Natural killer cell (primary cell): ENCODE measurements at regions not wholly inside any gene's neighbourhood (a gene's known extent, or its start where the extent isn't known, plus 50 kb on each side); places are given as distances from the start of the nearest gene placed in this dataset.

Experiments
- ATAC-seq, 3 donors: fragments of 150-1000 bp in 2 of 3; fragments of 200-7000 bp in 1 of 3; cut with Tn5 transposase; 1 replicate in 1 of 3; 2 replicates in 2 of 3; pipeline ENCODE4 v1.10.0; 2021; ENCODE audit warnings: mild to moderate bottlenecking in 2 of 3, moderate library complexity in 2 of 3
- DNase-seq, 2 donors: peaks; one replicate each; pipeline versions ENCODE4 v3.0.0 to v3.0.0-alpha.2; 2013 to 2021; ENCODE audit warnings: mixed read lengths in 1 of 2
- H3K27ac ChIP-seq: one replicate; pipeline ENCODE4 v1.5.1; 2013; ENCODE audit warnings: mild to moderate bottlenecking, low read length
- H3K27me3 ChIP-seq: one replicate; pipeline ENCODE4 v1.6.1; 2013; ENCODE audit warnings: low read length; ENCODE audit not compliant: control insufficient read depth, insufficient read depth
- H3K36me3 ChIP-seq: one replicate; pipeline ENCODE4 v1.6.1; 2013; ENCODE audit warnings: low read length; ENCODE audit not compliant: control insufficient read depth, insufficient read depth
- H3K4me1 ChIP-seq: one replicate; pipeline ENCODE4 v1.6.1; 2013; ENCODE audit warnings: low read length; ENCODE audit not compliant: control insufficient read depth, insufficient read depth
- H3K4me3 ChIP-seq: one replicate; pipeline ENCODE4 v1.5.1; 2013; ENCODE audit warnings: low read length
- H3K9me3 ChIP-seq: one replicate; pipeline ENCODE4 v1.6.1; 2013; ENCODE audit warnings: low read length; ENCODE audit not compliant: control insufficient read depth, insufficient read depth
- H3K27ac Mint-ChIP-seq, 2 donors: one replicate each; pipeline ENCODE4 v1.8.0; 2022; ENCODE audit warnings: mild to moderate bottlenecking in 2 of 2, mixed read lengths in 2 of 2, moderate library complexity in 1 of 2
- H3K27me3 Mint-ChIP-seq, 2 donors: one replicate each; pipeline ENCODE4 v1.8.0; 2022; ENCODE audit warnings: low read depth in 2 of 2, mixed read lengths in 2 of 2
- H3K36me3 Mint-ChIP-seq: one replicate; pipeline ENCODE4 v1.8.0; 2022; ENCODE audit warnings: mixed read lengths
- H3K4me1 Mint-ChIP-seq, 2 donors: one replicate each; pipeline ENCODE4 v1.8.0; 2022; ENCODE audit warnings: mixed read lengths in 2 of 2
- H3K4me3 Mint-ChIP-seq: one replicate; pipeline ENCODE4 v1.8.0; 2022; ENCODE audit warnings: mild to moderate bottlenecking, moderate library complexity, mixed read lengths
- H3K9me3 Mint-ChIP-seq, 2 donors: one replicate each; pipeline ENCODE4 v1.8.0; 2022; ENCODE audit warnings: mixed read lengths in 2 of 2
- WGBS: methylation state at CpG from one replicate; pipeline ENCODE4 v1.1.7; 2013; ENCODE audit warnings: missing lambda C conversion rate; ENCODE audit not compliant: insufficient coverage; 5-methylcytosine and 5-hydroxymethylcytosine counted together
- intact Hi-C: fragments of 100-400 bp; cut with micrococcal nuclease; formaldehyde crosslinking; loops from one replicate; pipeline ENCODE4 v1.14.2; 2022
- TF ChIP-seq, protein P1 (sequence below): fragments of 200-600 bp; IDR thresholded peaks from one replicate; pipeline ENCODE4 v1.8.0; 2022; ENCODE audit warnings: antibody characterized with exemption

DNA sequence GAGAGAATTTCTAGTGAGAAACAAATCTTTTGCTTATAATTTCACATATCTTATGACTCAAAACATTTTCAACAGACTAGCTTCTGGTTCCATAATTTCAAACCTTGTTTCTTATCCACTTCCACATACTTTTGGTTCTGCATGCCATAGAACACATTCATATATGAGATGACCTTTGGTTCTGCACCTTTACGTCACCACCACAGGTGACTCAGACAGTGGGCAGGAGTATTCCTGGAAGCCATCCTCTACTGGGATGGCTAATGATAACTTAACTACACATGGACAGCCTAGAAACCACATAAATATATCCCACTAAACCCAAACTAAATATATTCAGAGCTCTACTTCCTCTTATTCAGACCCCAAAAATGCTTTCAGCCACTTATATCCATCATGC is 133.3 kb downstream of the DCK start:
- Histone ChIP-seq H3K36me3 (no peaks in the 10 kb centered on the region), H3K4me3 (no peak overlapping the region), H3K9me3 (no peaks in the 10 kb centered on the region), H3K27ac (no peak overlapping the region), H3K27me3 (no peaks in the 10 kb centered on the region), H3K4me1 (peaks cover 10% of the 10 kb centered on the region)
- 68% methylated on average over 1 of the region's 1 CpG for WGBS
- H3K36me3 Mint-ChIP-seq, result no peaks in the 10 kb centered on the region
- TF ChIP-seq, protein P1, sequence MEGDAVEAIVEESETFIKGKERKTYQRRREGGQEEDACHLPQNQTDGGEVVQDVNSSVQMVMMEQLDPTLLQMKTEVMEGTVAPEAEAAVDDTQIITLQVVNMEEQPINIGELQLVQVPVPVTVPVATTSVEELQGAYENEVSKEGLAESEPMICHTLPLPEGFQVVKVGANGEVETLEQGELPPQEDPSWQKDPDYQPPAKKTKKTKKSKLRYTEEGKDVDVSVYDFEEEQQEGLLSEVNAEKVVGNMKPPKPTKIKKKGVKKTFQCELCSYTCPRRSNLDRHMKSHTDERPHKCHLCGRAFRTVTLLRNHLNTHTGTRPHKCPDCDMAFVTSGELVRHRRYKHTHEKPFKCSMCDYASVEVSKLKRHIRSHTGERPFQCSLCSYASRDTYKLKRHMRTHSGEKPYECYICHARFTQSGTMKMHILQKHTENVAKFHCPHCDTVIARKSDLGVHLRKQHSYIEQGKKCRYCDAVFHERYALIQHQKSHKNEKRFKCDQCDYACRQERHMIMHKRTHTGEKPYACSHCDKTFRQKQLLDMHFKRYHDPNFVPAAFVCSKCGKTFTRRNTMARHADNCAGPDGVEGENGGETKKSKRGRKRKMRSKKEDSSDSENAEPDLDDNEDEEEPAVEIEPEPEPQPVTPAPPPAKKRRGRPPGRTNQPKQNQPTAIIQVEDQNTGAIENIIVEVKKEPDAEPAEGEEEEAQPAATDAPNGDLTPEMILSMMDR, result no peak
- no peak for DNase-seq
- no peak overlapping the region for H3K4me3 Mint-ChIP-seq
- intact Hi-C loops, result no loop called here
- no peaks in the 10 kb centered on the region for H3K9me3 Mint-ChIP-seq
- H3K27ac Mint-ChIP-seq, result peak overlapping the region in 1 of 2 donors; percentile 32
- no peak for ATAC-seq
- H3K4me1 Mint-ChIP-seq, result peaks cover 17 to 35% of the 10 kb centered on the region in 2 donors
- H3K27me3 Mint-ChIP-seq, result no peaks in the 10 kb centered on the region

GRCh38 chr4:71130827-71131603 is 137.6 kb downstream of the DCK start:
- H3K9me3 Mint-ChIP-seq, result no peaks in the 10 kb centered on the region
- H3K4me1 Mint-ChIP-seq, result no peaks in the 10 kb centered on the region
- H3K4me1 ChIP-seq, result no peaks in the 10 kb centered on the region
- H3K27me3 ChIP-seq, result no peaks in the 10 kb centered on the region
- no peaks in the 10 kb centered on the region for H3K36me3 ChIP-seq
- no peaks in the 10 kb centered on the region for H3K36me3 Mint-ChIP-seq
- ATAC-seq (no peak), DNase-seq (no peak)
- H3K4me3 Mint-ChIP-seq, result no peak overlapping the region
- H3K27ac Mint-ChIP-seq, result no peak overlapping the region
- no peaks in the 10 kb centered on the region for H3K27me3 Mint-ChIP-seq
- H3K9me3 ChIP-seq, result no peaks in the 10 kb centered on the region
- 88% methylated on average over 8 of the region's 9 CpGs for WGBS
- no peak overlapping the region for H3K27ac ChIP-seq
- TF ChIP-seq, protein P1, result no peak
- H3K4me3 ChIP-seq, result no peak overlapping the region
- intact Hi-C loops, result no loop called here

GRCh38 chr4:71132486-71132885 is 139.0 kb downstream of the DCK start:
- intact Hi-C loops, result no loop called here
- H3K27ac ChIP-seq, result no peak overlapping the region
- H3K36me3 ChIP-seq, result no peaks in the 10 kb centered on the region
- Mint-ChIP-seq H3K4me3 (no peak overlapping the region), H3K27me3 (no peaks in the 10 kb centered on the region), H3K27ac (no peak overlapping the region), H3K36me3 (no peaks in the 10 kb centered on the region), H3K9me3 (no peaks in the 10 kb centered on the region), H3K4me1 (no peaks in the 10 kb centered on the region)
- H3K4me1 ChIP-seq, result no peaks in the 10 kb centered on the region
- ATAC-seq (no peak), DNase-seq (no peak)
- H3K9me3 ChIP-seq, result no peaks in the 10 kb centered on the region
- no peak overlapping the region for H3K4me3 ChIP-seq
- TF ChIP-seq, protein P1, result no peak
- no peaks in the 10 kb centered on the region for H3K27me3 ChIP-seq

GRCh38 chr4:71133491-71133890 is 140.0 kb downstream of the DCK start:
- Mint-ChIP-seq H3K27me3 (no peaks in the 10 kb centered on the region), H3K9me3 (no peaks in the 10 kb centered on the region), H3K4me1 (no peaks in the 10 kb centered on the region), H3K27ac (no peak overlapping the region), H3K4me3 (no peak overlapping the region), H3K36me3 (no peaks in the 10 kb centered on the region)
- intact Hi-C loops, result no loop called here
- WGBS, result 91% methylated on average over 6 of the region's 6 CpGs
- TF ChIP-seq, protein P1, result no peak
- DNase-seq, result no peak
- Histone ChIP-seq H3K4me3 (no peak overlapping the region), H3K4me1 (no peaks in the 10 kb centered on the region), H3K27me3 (no peaks in the 10 kb centered on the region), H3K9me3 (no peaks in the 10 kb centered on the region), H3K27ac (no peak overlapping the region), H3K36me3 (no peaks in the 10 kb centered on the region)
- ATAC-seq, result no peak
